ENCODE measurements at regions not wholly inside any gene's neighbourhood (a gene's known extent, or its start where the extent isn't known, plus 50 kb on each side); places are given as distances from the start of the nearest gene placed in this dataset.

GRCh38 chr2:12047761-12048160 lies 301.3 kb downstream of the LPIN1 start:
- FAIRE-seq = no peak
- no peak for DNase-seq (ENCODE audit: insufficient read length, low spot score)

GRCh38 chr2:12048550-12048949 lies 302.1 kb downstream of the LPIN1 start:
- no peak for FAIRE-seq

GRCh38 chr2:12050396-12050795 lies 304.0 kb downstream of the LPIN1 start:
- no peak for DNase-seq (ENCODE audit: insufficient read length, low spot score)
- FAIRE-seq = no peak

More at GRCh38 chr2:12048550-12048949, 302.1 kb downstream of the LPIN1 start:
- DNase-seq (ENCODE audit: insufficient read length, low spot score) = no peak

DNA sequence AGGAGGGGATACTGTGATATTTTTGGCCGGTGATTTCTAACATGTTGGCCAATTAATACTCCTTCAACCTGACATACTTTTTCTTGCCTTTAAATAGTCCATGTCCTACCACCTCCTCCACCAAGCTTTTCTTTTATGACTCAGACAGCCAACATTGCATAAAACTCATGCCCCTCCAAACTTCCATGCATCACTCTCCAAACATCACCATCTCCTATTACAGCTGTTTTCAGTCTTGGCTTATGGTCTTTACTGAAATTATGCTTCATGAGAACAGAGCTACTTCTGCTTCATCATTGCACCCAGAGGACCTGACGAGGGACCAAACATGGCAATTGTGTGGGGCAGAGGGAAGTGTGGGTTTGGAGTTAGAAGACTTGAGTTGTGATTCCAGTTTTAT lies 305.4 kb downstream of the LPIN1 start:
- DNase-seq (ENCODE audit: insufficient read length, low spot score) = no peak
- FAIRE-seq = no peak

- FAIRE-seq (no peak), DNase-seq (ENCODE audit: insufficient read length, low spot score) (no peak)
Observed at GRCh38 chr2:12052796-12053195, 306.4 kb downstream of the LPIN1 start.

DNA sequence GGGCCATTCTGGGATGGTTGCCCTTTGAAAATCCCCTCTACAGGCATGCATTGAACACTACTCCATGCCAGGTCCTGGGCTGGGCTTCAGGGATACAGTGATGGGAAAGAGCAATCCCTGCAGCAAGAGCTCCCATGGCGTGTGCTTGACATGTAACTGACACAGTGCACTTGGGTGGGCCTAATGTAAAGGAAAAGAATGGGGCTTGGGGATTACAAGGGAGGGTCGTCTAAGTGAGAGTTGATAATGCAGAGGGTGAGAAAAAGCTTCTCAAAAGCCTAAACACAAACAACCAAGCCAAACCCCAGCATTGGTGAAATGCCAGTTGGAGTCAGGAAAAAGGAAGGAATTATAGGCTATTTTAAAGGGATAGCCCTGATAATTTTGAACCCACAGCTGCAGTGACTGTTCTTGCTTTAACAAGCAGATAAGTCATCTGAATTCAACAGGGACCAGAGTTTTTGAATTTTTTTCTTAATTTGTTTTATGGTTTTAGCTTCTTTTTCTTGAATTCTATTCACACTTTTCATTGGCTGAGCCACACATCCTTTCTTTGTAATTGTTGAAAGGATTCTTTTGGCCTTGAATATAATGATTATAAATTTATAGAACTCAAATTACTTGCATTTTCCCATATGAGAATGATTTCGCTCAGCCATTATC lies 308.7 kb downstream of the LPIN1 start:
- no peak for FAIRE-seq
- DNase-seq (ENCODE audit: insufficient read length, low spot score) = no peak

DNA sequence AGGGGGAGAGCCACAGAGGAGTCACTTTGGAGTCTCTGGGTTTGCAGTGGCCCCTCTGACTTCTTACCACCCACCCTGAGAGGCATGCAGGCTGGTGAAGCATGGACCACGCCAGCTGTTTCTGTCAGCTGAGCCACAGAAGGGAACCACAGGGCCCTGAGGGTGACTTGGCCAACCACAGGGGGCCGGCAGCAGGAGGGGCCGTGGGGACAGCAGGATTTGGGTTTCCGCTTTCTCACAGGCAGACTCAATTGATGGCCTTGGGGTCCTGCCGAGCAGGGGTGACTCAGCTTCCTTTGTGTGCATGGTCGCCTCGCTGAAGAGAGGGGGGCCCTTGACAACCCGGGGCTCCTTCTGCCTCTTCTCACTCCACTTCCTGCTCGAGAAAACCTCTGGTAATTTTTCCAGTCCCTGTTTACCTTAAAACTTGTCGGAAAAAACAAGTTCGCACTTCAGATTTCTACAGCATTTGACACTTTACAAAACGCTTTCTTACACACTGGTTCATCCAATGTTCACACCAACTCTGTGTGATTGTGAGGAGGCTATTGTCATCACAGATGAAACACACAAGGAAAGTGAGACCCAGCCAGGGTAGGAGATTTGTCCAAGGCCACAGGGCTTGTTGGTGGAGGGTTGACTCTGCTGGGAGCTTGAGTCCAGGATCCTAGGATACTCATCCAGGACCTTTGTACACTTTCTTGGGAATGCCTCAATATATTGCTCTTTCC lies 311.2 kb downstream of the LPIN1 start:
- FAIRE-seq (no peak), DNase-seq (ENCODE audit: insufficient read length, low spot score) (peak; percentile 53)

- no peak for FAIRE-seq
Observed at GRCh38 chr2:12059616-12060441, 313.4 kb downstream of the LPIN1 start.

DNA sequence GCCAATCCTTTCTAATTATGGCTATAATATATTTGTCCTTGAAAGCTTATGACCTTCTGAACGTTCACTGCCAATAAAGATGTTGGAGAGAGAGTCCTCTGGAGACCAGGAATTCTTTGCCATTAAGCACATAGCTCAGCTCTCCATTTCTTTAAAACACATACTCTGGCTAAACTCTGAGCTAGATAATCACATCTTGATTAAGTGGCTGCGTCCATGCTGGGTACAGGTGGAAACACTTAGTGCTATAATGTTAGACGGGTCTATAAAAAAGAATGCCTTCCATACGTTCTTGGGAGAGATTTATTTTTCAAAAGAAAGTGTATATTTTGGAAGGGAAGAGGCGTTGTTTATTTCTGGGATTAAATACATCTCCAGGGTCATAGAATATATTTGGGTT lies 314.5 kb downstream of the LPIN1 start:
- FAIRE-seq (no peak), DNase-seq (ENCODE audit: insufficient read length, low spot score) (no peak)

More at GRCh38 chr2:12059616-12060441, 313.4 kb downstream of the LPIN1 start:
- DNase-seq (ENCODE audit: insufficient read length, low spot score) = peak; percentile 26

DNA sequence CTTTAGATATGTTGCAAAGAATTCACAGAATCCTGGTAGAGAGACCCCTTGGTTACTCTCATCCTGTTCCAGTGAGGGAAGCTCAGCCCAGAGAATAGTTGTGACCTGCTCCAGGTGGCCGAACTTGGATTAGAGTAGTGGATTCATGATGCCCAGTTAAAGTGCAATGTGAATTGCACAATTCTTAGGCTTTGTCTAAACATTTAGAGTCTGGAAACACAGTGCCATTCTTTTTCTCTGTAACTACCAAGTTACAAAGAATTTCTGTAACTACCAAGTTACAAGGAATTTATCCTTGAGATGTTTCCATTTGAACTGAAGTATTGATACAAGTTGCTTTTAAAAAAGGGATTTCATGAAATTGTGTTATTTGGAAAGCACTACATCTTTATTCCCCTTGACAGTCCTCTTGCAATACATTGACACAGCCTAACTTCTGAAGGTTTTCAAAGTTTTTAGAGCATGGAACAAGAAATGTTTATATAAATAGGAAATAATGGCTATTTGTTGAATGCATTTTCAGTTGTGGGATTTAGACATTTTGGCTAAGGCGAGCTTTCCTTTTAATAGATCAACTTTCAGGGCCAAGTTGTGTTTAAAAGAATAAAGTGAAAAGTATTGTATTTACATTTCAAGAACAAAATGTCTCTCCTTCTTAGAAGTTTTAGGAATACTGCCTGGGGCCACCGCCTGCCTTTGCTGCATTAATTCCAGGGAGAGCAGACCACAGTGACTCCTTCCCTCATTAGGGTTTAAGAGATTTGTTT lies 315.0 kb downstream of the LPIN1 start:
- FAIRE-seq (no peak), DNase-seq (ENCODE audit: insufficient read length, low spot score) (no peak)

- FAIRE-seq = no peak
- DNase-seq (ENCODE audit: insufficient read length, low spot score) = no peak
Observed at GRCh38 chr2:12062053-12062395, 315.6 kb downstream of the LPIN1 start.

GRCh38 chr2:12063210-12063609 lies 316.8 kb downstream of the LPIN1 start:
- no peak for DNase-seq (ENCODE audit: insufficient read length, low spot score)
- no peak for FAIRE-seq

DNA sequence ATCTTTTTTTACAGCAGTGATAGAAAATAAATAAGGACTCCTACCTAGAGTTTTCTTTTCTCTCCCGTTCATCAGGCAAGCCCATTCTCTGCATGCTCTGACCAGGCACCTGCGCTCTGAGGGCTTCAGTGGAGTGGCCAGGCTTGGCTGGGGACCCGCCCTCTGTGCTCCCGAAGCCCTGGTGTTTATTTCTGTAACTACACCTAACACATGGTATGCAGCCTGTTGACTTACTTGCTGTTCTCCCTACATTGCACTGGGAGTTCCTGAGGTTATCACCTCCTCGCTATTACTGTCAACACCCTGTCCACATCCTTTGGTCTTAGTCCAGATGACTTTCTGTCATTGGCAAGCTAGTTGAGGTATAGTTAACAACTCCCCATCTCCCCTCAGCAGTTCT lies 317.7 kb downstream of the LPIN1 start:
- FAIRE-seq = no peak

GRCh38 chr2:12066116-12066515 lies 319.7 kb downstream of the LPIN1 start:
- DNase-seq (ENCODE audit: insufficient read length, low spot score) = no peak
- no peak for FAIRE-seq

More for the DNA sequence above, 317.7 kb downstream of the LPIN1 start:
- DNase-seq (ENCODE audit: insufficient read length, low spot score) = no peak

DNA sequence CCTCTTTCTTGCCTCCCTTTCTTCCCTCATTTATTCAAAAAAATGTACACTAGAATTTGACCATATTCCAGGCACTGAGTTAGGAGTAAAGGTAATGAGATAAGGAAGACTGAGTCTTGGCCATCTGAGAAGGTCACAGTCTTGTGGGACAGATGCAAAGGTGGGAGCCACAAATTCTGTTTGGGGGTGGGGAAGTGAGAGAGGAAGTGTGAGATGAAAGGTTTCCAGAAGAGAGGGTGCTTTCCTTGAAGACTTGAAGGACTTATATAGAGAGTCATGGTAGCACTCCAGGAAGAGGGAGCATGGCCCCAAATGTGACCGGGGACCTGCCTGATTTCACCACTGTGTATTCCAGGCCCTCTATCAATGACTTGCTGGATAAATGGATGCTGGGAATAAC lies 320.6 kb downstream of the LPIN1 start:
- DNase-seq (ENCODE audit: insufficient read length, low spot score) (no peak), FAIRE-seq (no peak)

DNA sequence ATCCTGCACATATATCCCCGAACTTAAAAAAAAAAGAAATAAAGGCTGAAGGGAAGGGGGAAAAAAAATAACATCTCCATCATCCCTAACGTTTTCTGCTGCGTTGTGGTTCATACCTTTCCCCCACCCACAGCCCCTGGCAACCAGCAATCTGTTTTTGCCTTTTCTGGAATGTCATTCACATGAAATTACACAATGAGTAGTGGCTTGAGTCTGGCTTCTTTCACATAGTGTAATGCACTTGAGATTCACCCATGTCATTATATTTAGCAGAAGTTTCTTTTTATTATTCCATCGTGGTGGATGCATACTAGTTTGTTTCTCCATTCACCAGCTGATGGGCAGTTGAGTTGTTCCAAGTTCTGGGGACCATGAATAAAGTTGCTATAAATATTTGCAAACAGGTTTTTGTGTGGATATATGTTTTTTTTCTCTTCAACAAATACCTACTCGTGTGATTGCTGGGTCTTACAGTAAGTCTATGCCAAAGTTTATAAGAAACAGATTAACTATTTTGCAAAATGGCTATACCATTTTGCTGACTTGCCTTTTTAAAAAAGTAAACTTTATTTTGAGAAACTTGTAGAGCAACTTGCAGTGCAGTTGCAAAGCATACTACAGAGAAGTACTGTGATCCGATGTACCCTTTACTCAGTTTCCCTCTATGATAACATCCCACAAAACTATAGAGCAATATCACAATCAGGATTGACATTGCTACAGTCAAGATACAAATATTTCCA lies 322.5 kb downstream of the LPIN1 start:
- DNase-seq (ENCODE audit: insufficient read length, low spot score) (no peak), FAIRE-seq (no peak)

- no peak for DNase-seq (ENCODE audit: insufficient read length, low spot score)
- FAIRE-seq = no peak
Observed at GRCh38 chr2:12070153-12070552, 323.7 kb downstream of the LPIN1 start.

DNA sequence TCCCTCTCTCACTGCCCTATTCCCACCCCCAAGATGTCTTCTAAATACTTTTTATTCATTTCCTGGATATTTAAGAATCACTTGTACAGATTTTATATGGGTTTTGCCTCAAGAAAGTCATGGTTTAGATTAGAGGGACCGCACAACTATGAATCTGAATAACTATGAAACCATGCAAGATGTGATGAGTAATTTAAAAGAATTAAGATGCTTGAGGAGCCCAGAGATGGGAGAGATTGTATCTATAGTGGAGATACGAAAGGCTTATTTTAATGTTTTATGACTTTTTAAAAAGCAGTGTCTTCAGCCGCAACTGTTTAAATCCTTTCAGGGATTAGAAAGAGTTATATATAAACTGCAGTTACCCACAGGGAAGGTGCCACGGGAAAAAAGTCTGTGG lies 324.1 kb downstream of the LPIN1 start:
- no peak for FAIRE-seq
- DNase-seq (ENCODE audit: insufficient read length, low spot score) = no peak

DNA sequence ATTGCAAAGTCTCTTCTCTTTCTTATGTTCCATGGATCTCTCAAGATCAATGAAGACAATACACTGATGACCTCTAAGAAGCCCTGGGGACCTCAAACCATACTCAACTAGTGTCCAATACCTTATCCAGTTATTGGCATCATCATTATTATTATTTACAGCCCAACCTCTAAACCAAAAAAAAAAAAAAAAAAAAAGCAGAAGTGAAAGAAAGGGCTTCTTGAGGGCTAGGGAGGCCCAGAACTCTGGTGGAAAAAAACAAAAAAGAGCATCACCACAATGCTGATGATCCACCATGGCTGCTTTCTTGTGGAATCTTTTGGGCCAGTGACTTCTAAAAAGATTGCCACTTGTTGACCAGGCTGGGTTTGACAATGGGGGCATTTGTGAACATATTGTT lies 324.9 kb downstream of the LPIN1 start:
- FAIRE-seq = no peak

DNA sequence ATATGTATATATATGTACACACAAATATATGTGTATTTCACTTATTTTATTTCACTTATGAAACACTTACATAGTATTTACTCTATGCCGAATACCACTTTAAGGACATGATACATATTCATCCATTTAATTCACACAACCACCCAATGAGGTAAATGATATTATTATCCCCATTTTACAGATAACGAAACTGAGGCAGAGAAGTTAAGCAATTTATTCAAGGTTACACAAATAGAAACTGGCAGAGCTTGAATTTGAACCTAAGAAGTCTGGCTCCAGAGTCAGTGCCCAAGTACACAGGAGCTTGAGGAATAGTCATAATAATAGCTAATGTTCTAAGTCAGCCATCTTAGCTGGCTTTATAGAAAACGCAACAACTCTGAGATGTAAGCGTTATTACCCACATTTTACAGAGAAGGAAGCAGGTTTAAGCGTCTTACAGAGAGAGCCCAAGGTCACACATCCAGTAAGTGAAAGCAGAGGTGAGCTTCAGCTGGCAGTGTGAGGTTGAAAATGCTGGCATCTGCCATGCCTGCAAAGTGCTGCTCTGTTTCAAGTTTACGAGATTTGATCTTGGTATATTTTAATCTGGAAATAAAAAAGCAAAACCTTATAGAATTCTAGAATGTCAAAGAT lies 326.9 kb downstream of the LPIN1 start:
- no peak for FAIRE-seq

More for the DNA sequence above, 324.9 kb downstream of the LPIN1 start:
- no peak for DNase-seq (ENCODE audit: insufficient read length, low spot score)

More for the DNA sequence above, 326.9 kb downstream of the LPIN1 start:
- no peak for DNase-seq (ENCODE audit: insufficient read length, low spot score)
